Prostate gland (tissue), 2 donors: ENCODE measurements at regions not wholly inside any gene's neighbourhood (a gene's known extent, or its start where the extent isn't known, plus 50 kb on each side); places are given as distances from the start of the nearest gene placed in this dataset.

Source experiments
- DNase-seq: peaks from one replicate; pipeline ENCODE4 v3.0.0-alpha.2; 2019; ENCODE audit warnings: low spot score
- H3K27ac ChIP-seq, 2 donors: fragments of 200-600 bp; sonication (generic); 2 replicates each; pipeline ENCODE4 v1.5.1; 2017 to 2019
- H3K27me3 ChIP-seq: fragments of 200-600 bp; sonication (generic); replicated peaks from 2 replicates; pipeline ENCODE4 v1.5.1; 2019; ENCODE audit not compliant: insufficient read depth
- H3K36me3 ChIP-seq, 2 donors: fragments of 200-600 bp; sonication (generic); 1 replicate in 1 of 2; 2 replicates in 1 of 2; pipeline versions ENCODE4 v1.5.1 to v1.8.1; 2017 to 2019
- H3K4me1 ChIP-seq: fragments of 200-600 bp; sonication (generic); replicated peaks from 2 replicates; pipeline ENCODE4 v1.5.1; 2019
- H3K4me3 ChIP-seq, 2 donors: fragments of 200-600 bp; sonication (generic); 2 replicates each; pipeline ENCODE4 v1.5.1; 2017 to 2019
- H3K9me3 ChIP-seq: fragments of 200-600 bp; sonication (generic); 2 replicates; pipeline ENCODE4 v1.5.1; 2017
- POLR2A ChIP-seq: fragments of 450-650 bp; IDR thresholded peaks from one replicate; pipeline ENCODE4 v1.6.1; 2016; ENCODE audit warnings: antibody characterized with exemption, mild to moderate bottlenecking
- POLR2AphosphoS5 ChIP-seq: sonication (generic); formaldehyde crosslinking; IDR thresholded peaks from one replicate; pipeline ENCODE4 v1.6.1; 2017; ENCODE audit warnings: antibody characterized with exemption
- WGBS: methylation state at CpG from one replicate; pipeline ENCODE4 v1.1.5; 2018; 5-methylcytosine and 5-hydroxymethylcytosine counted together
- intact Hi-C: fragments of 100-400 bp; cut with DNase I; formaldehyde crosslinking; loops from one replicate; pipeline ENCODE4 v1.14.2; 2022
- TF ChIP-seq, protein P1 (sequence below), 4 experiments: fragments of 200-600 bp in 2 of 4; fragments of 450-650 bp in 2 of 4; sonication (generic) in 2 of 4; IDR thresholded peaks; 1 replicate in 3 of 4; 2 replicates in 1 of 4; pipeline ENCODE4 v1.5.1; 2016 to 2019; ENCODE audit warnings: antibody characterized with exemption in 4 of 4, mild to moderate bottlenecking in 2 of 4, moderate library complexity in 2 of 4

DNA sequence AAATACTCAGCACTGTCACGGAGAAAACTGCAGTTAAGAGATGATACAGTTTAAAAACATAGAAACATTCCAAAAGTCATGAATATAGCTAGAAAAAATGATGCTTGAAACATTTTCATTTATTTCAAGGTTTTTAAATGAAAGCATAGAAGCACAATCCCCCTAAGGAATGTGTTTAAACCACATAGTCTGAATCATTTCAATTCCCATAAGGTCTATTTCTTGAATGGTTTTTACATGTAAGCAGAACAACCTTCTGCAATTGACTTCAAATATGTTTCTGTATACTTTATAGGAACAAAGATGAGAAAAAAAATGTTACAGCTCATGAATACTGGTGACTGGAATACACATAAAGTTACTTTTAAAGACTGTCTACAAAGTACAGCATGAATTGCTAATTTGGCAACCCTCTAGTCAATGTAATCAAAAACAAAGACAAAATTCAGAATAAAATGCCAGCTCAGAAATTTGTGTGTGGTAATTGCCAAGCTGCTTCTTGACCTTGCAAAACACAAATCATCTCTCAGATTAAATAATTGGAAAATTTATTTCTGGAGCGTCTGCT is 886.4 kb upstream of the ADGRL3 start:
- no peaks in the 10 kb centered on the region for H3K9me3 ChIP-seq
- intact Hi-C loops: no loop called here
- H3K27ac ChIP-seq: no peak overlapping the region
- DNase-seq: no peak
- WGBS: 42% methylated on average over 2 of the region's 2 CpGs
- H3K4me3 ChIP-seq: no peak overlapping the region
- no peaks in the 10 kb centered on the region for H3K4me1 ChIP-seq
- H3K27me3 ChIP-seq: no peaks in the 10 kb centered on the region
- H3K36me3 ChIP-seq: no peaks in the 10 kb centered on the region
- TF ChIP-seq POLR2A: no peak
- TF ChIP-seq POLR2AphosphoS5: no peak

DNA sequence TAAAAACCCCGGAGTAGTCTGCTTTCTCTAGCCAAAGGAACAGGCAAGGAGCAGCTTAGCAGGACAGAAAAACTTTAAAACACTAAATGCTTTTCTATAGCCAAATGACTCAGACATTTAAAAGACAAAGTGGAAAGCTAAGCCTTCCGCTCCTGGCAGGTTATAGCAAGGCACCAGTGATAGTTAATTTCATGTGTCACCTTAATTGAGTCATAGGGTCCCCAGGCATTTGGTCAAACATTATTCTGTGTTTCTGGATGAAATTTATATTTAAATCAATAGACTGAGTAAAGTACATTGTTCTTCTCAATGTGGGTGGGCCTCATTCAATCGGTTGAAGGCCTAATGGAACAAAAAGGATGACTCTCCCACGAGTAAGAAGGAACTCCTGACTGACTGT is 885.7 kb upstream of the ADGRL3 start:
- H3K36me3 ChIP-seq: no peaks in the 10 kb centered on the region
- H3K27ac ChIP-seq: no peak overlapping the region
- intact Hi-C loops: no loop called here
- H3K27me3 ChIP-seq: no peaks in the 10 kb centered on the region
- no peaks in the 10 kb centered on the region for H3K9me3 ChIP-seq
- WGBS: 48% methylated on average over 4 of the region's 4 CpGs
- H3K4me3 ChIP-seq: no peak overlapping the region
- no peaks in the 10 kb centered on the region for H3K4me1 ChIP-seq
- DNase-seq: no peak
- TF ChIP-seq POLR2AphosphoS5 (no peak), POLR2A (no peak)
- TF ChIP-seq, protein P1, sequence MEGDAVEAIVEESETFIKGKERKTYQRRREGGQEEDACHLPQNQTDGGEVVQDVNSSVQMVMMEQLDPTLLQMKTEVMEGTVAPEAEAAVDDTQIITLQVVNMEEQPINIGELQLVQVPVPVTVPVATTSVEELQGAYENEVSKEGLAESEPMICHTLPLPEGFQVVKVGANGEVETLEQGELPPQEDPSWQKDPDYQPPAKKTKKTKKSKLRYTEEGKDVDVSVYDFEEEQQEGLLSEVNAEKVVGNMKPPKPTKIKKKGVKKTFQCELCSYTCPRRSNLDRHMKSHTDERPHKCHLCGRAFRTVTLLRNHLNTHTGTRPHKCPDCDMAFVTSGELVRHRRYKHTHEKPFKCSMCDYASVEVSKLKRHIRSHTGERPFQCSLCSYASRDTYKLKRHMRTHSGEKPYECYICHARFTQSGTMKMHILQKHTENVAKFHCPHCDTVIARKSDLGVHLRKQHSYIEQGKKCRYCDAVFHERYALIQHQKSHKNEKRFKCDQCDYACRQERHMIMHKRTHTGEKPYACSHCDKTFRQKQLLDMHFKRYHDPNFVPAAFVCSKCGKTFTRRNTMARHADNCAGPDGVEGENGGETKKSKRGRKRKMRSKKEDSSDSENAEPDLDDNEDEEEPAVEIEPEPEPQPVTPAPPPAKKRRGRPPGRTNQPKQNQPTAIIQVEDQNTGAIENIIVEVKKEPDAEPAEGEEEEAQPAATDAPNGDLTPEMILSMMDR (IDR thresholded peaks at IDR 0.05): no peak

GRCh38 chr4:60315586-60315985 is 884.5 kb upstream of the ADGRL3 start:
- no peaks in the 10 kb centered on the region for H3K36me3 ChIP-seq
- no peak for DNase-seq
- intact Hi-C loops: no loop called here
- H3K4me1 ChIP-seq: no peaks in the 10 kb centered on the region
- no peak overlapping the region for H3K27ac ChIP-seq
- H3K27me3 ChIP-seq: no peaks in the 10 kb centered on the region
- 84% methylated on average over 2 of the region's 2 CpGs for WGBS
- no peaks in the 10 kb centered on the region for H3K9me3 ChIP-seq
- no peak overlapping the region for H3K4me3 ChIP-seq
- TF ChIP-seq POLR2AphosphoS5 (no peak), POLR2A (no peak)
- TF ChIP-seq, protein P1 (IDR thresholded peaks at IDR 0.05): no peak

- intact Hi-C loops: no loop called here
- 85% methylated on average over 3 of the region's 3 CpGs for WGBS
- no peaks in the 10 kb centered on the region for H3K36me3 ChIP-seq
- H3K27ac ChIP-seq: no peak overlapping the region
- no peaks in the 10 kb centered on the region for H3K27me3 ChIP-seq
- TF ChIP-seq, protein P1 (IDR thresholded peaks at IDR 0.05): no peak
- no peak for TF ChIP-seq POLR2AphosphoS5
- no peak for TF ChIP-seq POLR2A
- H3K4me3 ChIP-seq: no peak overlapping the region
- H3K4me1 ChIP-seq: no peaks in the 10 kb centered on the region
- DNase-seq: no peak
- H3K9me3 ChIP-seq: no peaks in the 10 kb centered on the region
Measured at GRCh38 chr4:60326735-60327134, 873.4 kb upstream of the ADGRL3 start.

DNA sequence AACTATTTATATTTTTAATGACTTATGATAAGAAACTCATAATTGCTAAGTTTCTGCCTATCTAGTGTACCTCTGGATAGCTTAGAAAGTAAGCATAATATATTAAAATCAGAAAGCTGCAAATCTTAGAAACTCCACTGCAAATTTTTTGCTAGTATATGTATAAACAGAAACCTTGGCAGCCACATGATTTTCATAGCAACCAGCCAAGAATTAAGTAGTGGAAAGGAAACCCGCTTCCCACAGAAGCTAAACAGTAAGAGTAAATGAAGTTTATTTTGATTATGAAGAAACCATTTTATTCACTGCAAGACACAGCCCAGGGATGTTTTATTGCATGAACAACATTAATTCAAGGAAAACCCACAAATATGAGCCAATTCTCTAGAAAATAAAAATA is 872.5 kb upstream of the ADGRL3 start:
- no peak overlapping the region for H3K27ac ChIP-seq
- intact Hi-C loops: no loop called here
- no peaks in the 10 kb centered on the region for H3K9me3 ChIP-seq
- TF ChIP-seq, protein P1 (IDR thresholded peaks at IDR 0.05): no peak
- no peak for TF ChIP-seq POLR2AphosphoS5
- no peak for TF ChIP-seq POLR2A
- H3K4me3 ChIP-seq: no peak overlapping the region
- no peaks in the 10 kb centered on the region for H3K4me1 ChIP-seq
- no peak for DNase-seq
- H3K27me3 ChIP-seq: no peaks in the 10 kb centered on the region
- H3K36me3 ChIP-seq: no peaks in the 10 kb centered on the region
- WGBS: 59% methylated on average over 1 of the region's 1 CpG
